WTC11 (cell line): ENCODE measurements at regions not wholly inside any gene's neighbourhood (a gene's known extent, or its start where the extent isn't known, plus 50 kb on each side); places are given as distances from the start of the nearest gene placed in this dataset.

Source experiments
- CTCF ChIP-seq: fragments of 200-600 bp; IDR thresholded peaks from 2 replicates; pipeline ENCODE4 v1.8.0; 2022; ENCODE audit warnings: antibody characterized with exemption
- FOXJ3 ChIP-seq: sonication (generic); formaldehyde crosslinking; IDR thresholded peaks from 2 replicates; pipeline ENCODE4 v1.9.0; 2021; ENCODE audit warnings: missing genetic modification reagents, mild to moderate bottlenecking, borderline replicate concordance
- FOXP1 ChIP-seq: sonication (generic); formaldehyde crosslinking; IDR thresholded peaks from 2 replicates; pipeline ENCODE4 v1.8.0; 2022; ENCODE audit warnings: missing genetic modification reagents, mild to moderate bottlenecking, moderate library complexity, borderline replicate concordance
- NR3C1 ChIP-seq: sonication (generic); formaldehyde crosslinking; conservative IDR thresholded peaks from 2 replicates; pipeline ENCODE4 v1.8.1; 2023; ENCODE audit warnings: low read depth, mild to moderate bottlenecking, missing genetic modification reagents
- OVOL2 ChIP-seq: fragments of 250-450 bp; sonication (Bioruptor Pico); IDR thresholded peaks from 2 replicates; pipeline ENCODE4 v1.9.0; 2021; ENCODE audit warnings: mild to moderate bottlenecking, borderline replicate concordance
- USF2 ChIP-seq: sonication (generic); formaldehyde crosslinking; IDR thresholded peaks from 2 replicates; pipeline ENCODE4 v1.8.1; 2023; ENCODE audit warnings: mild to moderate bottlenecking, missing genetic modification reagents, moderate library complexity
- ZBTB43 ChIP-seq: sonication (generic); formaldehyde crosslinking; IDR thresholded peaks from 2 replicates; pipeline ENCODE4 v1.8.1; 2023; ENCODE audit warnings: mild to moderate bottlenecking, missing genetic modification reagents

- TF ChIP-seq FOXP1 (no peak), USF2 (CRISPR knock-in tag) (no peak), OVOL2 (CRISPR knock-in tag) (no peak), FOXJ3 (no peak), ZBTB43 (CRISPR knock-in tag) (no peak), NR3C1 (CRISPR knock-in tag) (no peak), CTCF (no peak)
Observed at GRCh38 chr4:79088946-79089691, 149.9 kb upstream of the PAQR3 start.
